Psoas muscle (tissue), 7 donors: ENCODE measurements at regions not wholly inside any gene's neighbourhood (a gene's known extent, or its start where the extent isn't known, plus 50 kb on each side); places are given as distances from the start of the nearest gene placed in this dataset.

Source experiments
- ATAC-seq, 4 donors: fragments of 200-7000 bp; cut with Tn5 transposase; one replicate each; pipeline ENCODE4 v1.9.1; 2020; ENCODE audit warnings: moderate library complexity in 3 of 4, mild to moderate bottlenecking in 2 of 4
- DNase-seq, 2 donors: peaks; one replicate each; pipeline ENCODE4 v3.0.0-alpha.2; 2020
- H3K27ac ChIP-seq: fragments of 200-600 bp; one replicate; pipeline ENCODE4 v1.8.0; 2022
- H3K27me3 ChIP-seq, 3 donors: fragments of 200-600 bp in 1 of 3; one replicate each; pipeline versions ENCODE4 v1.6.1 to v1.8.0; 2013 to 2022; ENCODE audit warnings: low read length in 2 of 3, mild to moderate bottlenecking in 2 of 3, moderate library complexity in 1 of 3; ENCODE audit not compliant: insufficient read depth in 3 of 3
- H3K36me3 ChIP-seq, 2 donors: fragments of 200-600 bp in 1 of 2; one replicate each; pipeline versions ENCODE4 v1.6.1 to v1.8.0; 2013 to 2022; ENCODE audit warnings: low read depth in 1 of 2, mild to moderate bottlenecking in 1 of 2, moderate library complexity in 1 of 2; ENCODE audit not compliant: insufficient read depth in 1 of 2
- H3K4me1 ChIP-seq: fragments of 200-600 bp; one replicate; pipeline ENCODE4 v1.8.0; 2022
- H3K4me3 ChIP-seq: fragments of 200-600 bp; one replicate; pipeline ENCODE4 v1.8.0; 2022; ENCODE audit warnings: mild to moderate bottlenecking
- H3K9me3 ChIP-seq: fragments of 200-600 bp; one replicate; pipeline ENCODE4 v1.8.0; 2022
- WGBS, 3 donors: extraction: QIAGEN DNeasy Blood & Tissue Kit; methylation state at CpG; one replicate each; pipeline versions ENCODE4 v1.1.6 to v1.1.7; 2013; 5-methylcytosine and 5-hydroxymethylcytosine counted together
- intact Hi-C, 2 donors: fragments of 100-400 bp; cut with DNase I; formaldehyde crosslinking; loops; one replicate each; pipeline versions ENCODE4 v1.11.0 to v1.14.2; 2022
- TF ChIP-seq, protein P1 (sequence below): fragments of 200-600 bp; IDR thresholded peaks from one replicate; pipeline ENCODE4 v1.8.0; 2022; ENCODE audit warnings: antibody characterized with exemption
- donor health status: healthy with polysubstance abuse.
- donor health status: DM: no; HTN: no; CAD: no; lungs with moderate emphysema.
- donor health status: Bipolar disorder and iron deficiency.
- donor health status: healthy.
- donor health status: DM: yes; HTN: yes; CAD: no.
- donor health status: DM: no; HTN: no; CAD: no.
- donor health status: DM: yes; HTN: yes; CAD: no.

DNA sequence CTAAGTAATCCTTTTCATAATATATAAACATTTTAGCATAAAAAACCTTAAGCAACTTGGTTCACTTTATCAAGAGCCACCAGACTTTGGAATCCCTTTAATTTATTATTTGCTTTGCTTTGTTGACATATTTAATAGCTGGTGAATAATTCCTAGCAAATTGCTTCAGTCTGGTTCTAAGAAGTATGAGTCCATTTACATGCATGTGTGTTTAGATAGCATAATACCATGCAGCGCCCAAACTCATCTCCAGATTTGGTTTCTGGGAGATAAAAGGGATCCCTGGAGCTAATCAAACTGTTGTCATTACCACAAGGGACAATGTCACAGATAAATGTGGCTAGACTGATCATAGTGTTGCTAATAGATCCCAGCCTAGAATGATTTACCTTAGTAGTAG is 111.8 kb downstream of the TMEM144 start:
- TF ChIP-seq, protein P1, sequence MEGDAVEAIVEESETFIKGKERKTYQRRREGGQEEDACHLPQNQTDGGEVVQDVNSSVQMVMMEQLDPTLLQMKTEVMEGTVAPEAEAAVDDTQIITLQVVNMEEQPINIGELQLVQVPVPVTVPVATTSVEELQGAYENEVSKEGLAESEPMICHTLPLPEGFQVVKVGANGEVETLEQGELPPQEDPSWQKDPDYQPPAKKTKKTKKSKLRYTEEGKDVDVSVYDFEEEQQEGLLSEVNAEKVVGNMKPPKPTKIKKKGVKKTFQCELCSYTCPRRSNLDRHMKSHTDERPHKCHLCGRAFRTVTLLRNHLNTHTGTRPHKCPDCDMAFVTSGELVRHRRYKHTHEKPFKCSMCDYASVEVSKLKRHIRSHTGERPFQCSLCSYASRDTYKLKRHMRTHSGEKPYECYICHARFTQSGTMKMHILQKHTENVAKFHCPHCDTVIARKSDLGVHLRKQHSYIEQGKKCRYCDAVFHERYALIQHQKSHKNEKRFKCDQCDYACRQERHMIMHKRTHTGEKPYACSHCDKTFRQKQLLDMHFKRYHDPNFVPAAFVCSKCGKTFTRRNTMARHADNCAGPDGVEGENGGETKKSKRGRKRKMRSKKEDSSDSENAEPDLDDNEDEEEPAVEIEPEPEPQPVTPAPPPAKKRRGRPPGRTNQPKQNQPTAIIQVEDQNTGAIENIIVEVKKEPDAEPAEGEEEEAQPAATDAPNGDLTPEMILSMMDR: no peak
- 71 to 74% (median 72%) methylated on average over 1 of the region's 1 CpG for WGBS, 3 donors
- no peak overlapping the region for H3K27ac ChIP-seq

GRCh38 chr4:158327525-158327924 is 117.2 kb downstream of the TMEM144 start:
- WGBS, 3 donors: 41 to 59% (median 43%) methylated on average over 5 of the region's 5 CpGs
- DNase-seq: no peak
- no peak overlapping the region for H3K4me3 ChIP-seq
- H3K27me3 ChIP-seq: no peaks in the 10 kb centered on the region
- TF ChIP-seq, protein P1: no peak
- intact Hi-C loops: no loop called here
- no peak for ATAC-seq
- H3K9me3 ChIP-seq: no peaks in the 10 kb centered on the region
- H3K4me1 ChIP-seq: no peaks in the 10 kb centered on the region
- no peak overlapping the region for H3K27ac ChIP-seq
- no peaks in the 10 kb centered on the region for H3K36me3 ChIP-seq

More for the DNA sequence above, 111.8 kb downstream of the TMEM144 start:
- intact Hi-C loops: no loop called here
- H3K4me3 ChIP-seq: no peak overlapping the region
- H3K9me3 ChIP-seq: no peaks in the 10 kb centered on the region
- H3K36me3 ChIP-seq: no peaks in the 10 kb centered on the region
- no peaks in the 10 kb centered on the region for H3K4me1 ChIP-seq
- ATAC-seq (no peak), DNase-seq (no peak)
- no peaks in the 10 kb centered on the region for H3K27me3 ChIP-seq

GRCh38 chr4:158331863-158332262 is 121.6 kb downstream of the TMEM144 start:
- H3K27me3 ChIP-seq: no peaks in the 10 kb centered on the region
- no peaks in the 10 kb centered on the region for H3K36me3 ChIP-seq
- H3K27ac ChIP-seq: no peak overlapping the region
- TF ChIP-seq, protein P1: no peak
- no peaks in the 10 kb centered on the region for H3K9me3 ChIP-seq
- ATAC-seq (no peak), DNase-seq (no peak)
- no peaks in the 10 kb centered on the region for H3K4me1 ChIP-seq
- H3K4me3 ChIP-seq: no peak overlapping the region
- intact Hi-C loops: no loop called here

- ATAC-seq (no peak), DNase-seq (no peak)
- H3K4me1 ChIP-seq: no peaks in the 10 kb centered on the region
- H3K36me3 ChIP-seq: no peaks in the 10 kb centered on the region
- intact Hi-C loops: no loop called here
- H3K27me3 ChIP-seq: no peaks in the 10 kb centered on the region
- no peak overlapping the region for H3K4me3 ChIP-seq
- no peaks in the 10 kb centered on the region for H3K9me3 ChIP-seq
- TF ChIP-seq, protein P1: no peak
- H3K27ac ChIP-seq: no peak overlapping the region
- WGBS, 3 donors: 84 to 91% (median 88%) methylated on average over 3 of the region's 3 CpGs
Measured at GRCh38 chr4:158333820-158334219, 123.5 kb downstream of the TMEM144 start.

DNA sequence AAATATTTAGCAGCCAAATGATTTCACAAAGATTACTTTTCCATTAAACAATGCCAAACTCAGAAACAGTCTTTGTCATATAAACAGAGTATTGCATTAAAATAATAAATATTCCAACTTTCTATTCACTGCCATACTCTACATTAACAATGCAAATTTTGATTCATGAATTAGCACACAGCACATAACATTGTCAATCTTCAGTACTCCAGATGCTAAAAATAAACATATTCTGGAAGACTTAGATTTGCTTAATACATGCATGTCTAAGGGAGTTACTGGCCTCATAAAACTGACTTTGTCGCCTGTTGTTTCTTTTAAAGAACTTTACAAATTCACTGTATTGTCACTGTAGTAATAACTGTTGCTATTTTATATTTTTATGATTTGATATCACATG is 131.6 kb downstream of the TMEM144 start:
- Histone ChIP-seq H3K27me3 (no peaks in the 10 kb centered on the region), H3K9me3 (no peaks in the 10 kb centered on the region), H3K36me3 (no peaks in the 10 kb centered on the region), H3K4me1 (no peaks in the 10 kb centered on the region), H3K4me3 (no peak overlapping the region), H3K27ac (no peak overlapping the region)
- 88 to 95% (median 90%) methylated on average over 1 of the region's 1 CpG for WGBS, 3 donors
- TF ChIP-seq, protein P1: no peak
- intact Hi-C loops: no loop called here
- ATAC-seq (no peak), DNase-seq (no peak)
